Heart left ventricle (tissue), 16 donors: ENCODE measurements at regions not wholly inside any gene's neighbourhood (a gene's known extent, or its start where the extent isn't known, plus 50 kb on each side); places are given as distances from the start of the nearest gene placed in this dataset.
A peak's percentile ranks its signal among the peaks of the same experiment; 100 is the strongest.
"Not testable (repeated sequence)": the region's sequence is repeated elsewhere in the genome, so short reads cannot be mapped to it uniquely, and the experiment has no call there.

Experiments
- ATAC-seq, 4 donors: fragments of 200-7000 bp; cut with Tn5 transposase; one replicate each; pipeline ENCODE4 v1.9.1; 2020 to 2022; ENCODE audit warnings: moderate library complexity in 4 of 4, mild to moderate bottlenecking in 3 of 4, moderate number of reproducible peaks in 1 of 4
- DNase-seq, 5 donors: peaks; one replicate each; pipeline ENCODE4 v3.0.0-alpha.2; 2020
- H3K27ac ChIP-seq, 12 donors: fragments of 200-600 bp; sonication (generic) in 4 of 12; one replicate each; pipeline versions ENCODE4 v1.5.0 to v1.8.0; 2016 to 2022; ENCODE audit warnings: mild to moderate bottlenecking in 2 of 12
- H3K27me3 ChIP-seq, 9 donors: fragments of 200-600 bp; sonication (generic) in 2 of 9; one replicate each; pipeline versions ENCODE4 v1.5.1 to v1.8.0; 2016 to 2022; ENCODE audit warnings: mild to moderate bottlenecking in 3 of 9
- H3K36me3 ChIP-seq, 9 donors: fragments of 200-600 bp; sonication (generic) in 2 of 9; one replicate each; pipeline versions ENCODE4 v1.5.0 to v1.8.0; 2018 to 2022; ENCODE audit warnings: mild to moderate bottlenecking in 2 of 9
- H3K4me1 ChIP-seq, 12 donors: fragments of 200-600 bp; sonication (generic) in 4 of 12; one replicate each; pipeline versions ENCODE4 v1.5.0 to v1.8.0; 2016 to 2022; ENCODE audit warnings: mild to moderate bottlenecking in 3 of 12
- H3K4me3 ChIP-seq, 12 donors: fragments of 200-600 bp; sonication (generic) in 4 of 12; one replicate each; pipeline versions ENCODE4 v1.5.0 to v1.8.0; 2017 to 2022; ENCODE audit warnings: mild to moderate bottlenecking in 9 of 12, moderate library complexity in 4 of 12
- H3K9me3 ChIP-seq, 12 donors: fragments of 200-600 bp; sonication (generic) in 4 of 12; one replicate each; pipeline versions ENCODE4 v1.5.0 to v1.8.0; 2016 to 2022; ENCODE audit warnings: mild to moderate bottlenecking in 1 of 12
- CTCF ChIP-seq, 12 donors: fragments of 200-600 bp; sonication (generic) in 4 of 12; IDR thresholded peaks; one replicate each; pipeline versions ENCODE4 v1.5.0 to v1.8.0; 2018 to 2022; ENCODE audit warnings: antibody characterized with exemption in 12 of 12, mild to moderate bottlenecking in 5 of 12
- POLR2A ChIP-seq, 2 donors: fragments of 450-650 bp; IDR thresholded peaks; one replicate each; pipeline ENCODE4 v1.6.1; 2017; ENCODE audit warnings: antibody characterized with exemption in 2 of 2, mild to moderate bottlenecking in 2 of 2, moderate library complexity in 2 of 2
- WGBS, 4 donors: extraction: QIAGEN DNeasy Blood & Tissue Kit in 2 of 4; methylation state at CpG; one replicate each; pipeline versions ENCODE4 v1.1.5 to v1.1.7; 2013 to 2018; 5-methylcytosine and 5-hydroxymethylcytosine counted together
- intact Hi-C, 10 donors: fragments of 100-400 bp; cut with DNase I; formaldehyde crosslinking; loops; one replicate each; pipeline versions ENCODE4 v1.11.1 to v1.14.2; 2022
- donor health status: ischemic (EF 13 %, LVEDD 7.1; RV severe dilation, severe dysfunction).
- donor health status: healthy with polysubstance abuse.
- donor health status: DM: no; HTN: yes; CAD: no.
- donor health status: DM: no; HTN: no; CAD: no.
- donor health status: ischemic (EF 25% LVEDD 6.9; RV normal size, moderate dysfunction).
- donor health status: ischemic (EF 25% LVEDD 5.7; RV mildly dilated, moderate dysfunction).
- donor health status: healthy.
- donor health status: DM: yes; HTN: yes; CAD: no.
- donor health status: ischemic (EF 35%, LVEDD 5.7; RV mildly dilated, moderate dysfunction).
- donor health status: nonischemic (EF 11% LVEDD 7.7; RV severe dilation, severe dysfunction).
- donor health status: DM: yes; HTN: yes; CAD: no.
- donor health status: PGD.
- donor health status: ischemic (EF 29% LVEDD 5.4; RV normal size, mild dysfunction).
- donor health status: nonischemic (EF 23%, LVEDD 6.1; RV moderate dilation, normal function).

DNA sequence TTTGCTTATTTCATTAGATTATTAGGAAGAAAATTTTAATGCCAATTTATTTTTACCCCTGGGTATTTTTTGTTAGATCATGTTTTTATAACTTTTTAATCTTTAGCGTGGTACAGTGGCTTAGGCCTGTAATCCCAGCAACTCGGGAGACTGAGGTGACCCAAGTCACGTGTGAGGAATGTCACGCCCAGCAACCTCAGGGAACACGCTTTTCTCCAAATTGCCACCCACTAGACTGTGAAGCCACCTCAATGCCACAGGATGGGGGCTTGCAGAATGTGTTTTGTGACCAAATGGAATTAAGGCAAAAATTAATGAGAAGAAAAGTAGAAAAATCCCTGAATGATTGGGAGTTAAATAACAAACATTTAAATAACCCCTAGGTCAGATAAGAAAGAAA lies 141.8 kb downstream of the LAT start:
- DNase-seq (no peak), ATAC-seq (no peak)
- Histone ChIP-seq H3K4me1 (peaks cover 0 to 37% (median 15%) of the 10 kb centered on the region in 12 donors), H3K27ac (peak overlapping the region in 3 of 12 donors; percentile 14 to 79 (median 34)), H3K27me3 (no peaks in the 10 kb centered on the region), H3K9me3 (no peaks in the 10 kb centered on the region), H3K4me3 (peak overlapping the region in 1 of 12 donors; percentile 8), H3K36me3 (peaks cover 0 to 4% (median 0%) of the 10 kb centered on the region in 9 donors)
- TF ChIP-seq CTCF (IDR thresholded peaks at IDR 0.05) (no peak), POLR2A (IDR thresholded peaks at IDR 0.05) (no peak)
- WGBS, 4 donors, result 49 to 79% (median 66%) methylated on average over 5 of the region's 5 CpGs
- intact Hi-C loops, result loop anchor here in 1 of 10 donors (10.0 kb wide), 1 partner anchor 48 kb away; no protein-coding TSS in a partner anchor

- ATAC-seq (peak in 3 of 4 donors; percentile 33 to 69 (median 52)), DNase-seq (peak in 1 of 5 donors; percentile 63)
- H3K27ac ChIP-seq, result peak overlapping the region in 3 of 12 donors; percentile 14 to 79 (median 34)
Measured at GRCh38 chr16:29126057-29126494, 141.2 kb downstream of the LAT start.

GRCh38 chr16:29124828-29125227 lies 140.0 kb downstream of the LAT start:
- Histone ChIP-seq H3K27ac (no peak overlapping the region), H3K4me1 (peaks cover 0 to 20% (median 5%) of the 10 kb centered on the region in 12 donors), H3K36me3 (peaks cover 0 to 4% (median 0%) of the 10 kb centered on the region in 9 donors), H3K9me3 (no peaks in the 10 kb centered on the region), H3K27me3 (no peaks in the 10 kb centered on the region), H3K4me3 (no peak overlapping the region)
- no peak for ATAC-seq
- intact Hi-C loops, result loop anchor here in 1 of 10 donors (10.0 kb wide), 1 partner anchor 50 kb away; no protein-coding TSS in a partner anchor
- no peak for TF ChIP-seq CTCF (IDR thresholded peaks at IDR 0.05)
- TF ChIP-seq POLR2A (IDR thresholded peaks at IDR 0.05), result no peak
- no peak for DNase-seq
- WGBS, 4 donors, result 81 to 92% (median 89%) methylated on average over 8 of the region's 8 CpGs

More at GRCh38 chr16:29126057-29126494, 141.2 kb downstream of the LAT start:
- H3K27me3 ChIP-seq, result no peaks in the 10 kb centered on the region
- TF ChIP-seq CTCF (IDR thresholded peaks at IDR 0.05) (no peak), POLR2A (IDR thresholded peaks at IDR 0.05) (no peak)
- H3K4me1 ChIP-seq, result peaks cover 0 to 31% (median 12%) of the 10 kb centered on the region in 12 donors
- 87 to 92% (median 90%) methylated on average over 15 of the region's 15 CpGs for WGBS, 4 donors
- intact Hi-C loops, result loop anchor here in 1 of 10 donors (10.0 kb wide), 1 partner anchor 49 kb away; no protein-coding TSS in a partner anchor
- peaks cover 0 to 4% (median 0%) of the 10 kb centered on the region in 9 donors for H3K36me3 ChIP-seq
- no peaks in the 10 kb centered on the region for H3K9me3 ChIP-seq
- peak overlapping the region in 1 of 12 donors; percentile 8 for H3K4me3 ChIP-seq

GRCh38 chr16:29124162-29124561 lies 139.3 kb downstream of the LAT start:
- not testable (repeated sequence) for DNase-seq, ATAC-seq, H3K27me3 ChIP-seq, H3K36me3 ChIP-seq, H3K4me3 ChIP-seq, H3K9me3 ChIP-seq, H3K27ac ChIP-seq
- intact Hi-C loops, result loop anchor here in 1 of 10 donors (10.0 kb wide), 1 partner anchor 51 kb away; no protein-coding TSS in a partner anchor
- 95 to 96% (median 96%) methylated on average over 7 of the region's 7 CpGs for WGBS, 4 donors
- H3K4me1 ChIP-seq, result peaks cover 0 to 14% (median 0%) of the 10 kb centered on the region in 12 donors

DNA sequence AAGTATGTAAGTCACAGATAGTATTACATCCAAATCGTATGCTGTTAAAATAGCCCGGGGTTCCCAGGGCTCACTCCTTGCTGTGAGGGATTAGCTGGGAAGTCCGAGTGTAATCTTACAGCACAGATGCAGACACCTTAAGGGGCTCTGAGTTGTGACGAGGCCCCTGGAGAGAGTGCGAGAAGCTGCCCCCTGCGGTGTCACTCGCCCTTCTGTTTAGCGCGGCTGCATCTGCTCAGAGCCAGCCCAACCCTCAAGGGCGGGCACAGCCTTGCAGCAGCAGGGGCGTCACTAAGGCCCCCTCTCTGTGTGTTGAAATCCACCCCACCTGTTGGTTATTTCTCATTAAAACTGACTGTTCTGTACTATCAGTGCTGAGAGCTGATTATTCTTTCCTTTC lies 135.8 kb downstream of the LAT start:
- H3K27me3 ChIP-seq, H3K4me3 ChIP-seq, ATAC-seq, H3K9me3 ChIP-seq, H3K27ac ChIP-seq, H3K36me3 ChIP-seq: not testable (repeated sequence)
- DNase-seq, result peak in 1 of 5 donors; percentile 36
- H3K4me1 ChIP-seq, result peaks cover 0 to 23% (median 8%) of the 10 kb centered on the region in 12 donors
- intact Hi-C loops, result loop anchor here in 1 of 10 donors (10.0 kb wide), 1 partner anchor 54 kb away; no protein-coding TSS in a partner anchor
- 81 to 90% (median 87%) methylated on average over 8 to 11 of the region's 11 CpGs for WGBS, 4 donors

- not testable (repeated sequence) for H3K9me3 ChIP-seq, H3K4me3 ChIP-seq, H3K27me3 ChIP-seq
- peak overlapping the region in 9 of 12 donors; percentile 18 to 62 (median 52) for H3K27ac ChIP-seq
- H3K4me1 ChIP-seq, result peaks cover 0 to 35% (median 15%) of the 10 kb centered on the region in 12 donors
- DNase-seq (peak in 3 of 5 donors; percentile 53 to 63 (median 59)), ATAC-seq (peak in 2 of 4 donors; percentile 64 to 66)
- 48 to 59% (median 53%) methylated on average over 14 to 15 of the region's 15 CpGs for WGBS, 4 donors
- intact Hi-C loops, result loop anchor here in 6 of 10 donors (5.0 to 10.0 kb wide), 3 partner anchors 59 to 139 kb away; no protein-coding TSS in a partner anchor
- H3K36me3 ChIP-seq, result peaks cover 0 to 15% (median 3%) of the 10 kb centered on the region in 9 donors
Measured at GRCh38 chr16:29118301-29118957, 133.6 kb downstream of the LAT start.
